ENCODE measurements at regions not wholly inside any gene's neighbourhood (a gene's known extent, or its start where the extent isn't known, plus 50 kb on each side); places are given as distances from the start of the nearest gene placed in this dataset.

DNA sequence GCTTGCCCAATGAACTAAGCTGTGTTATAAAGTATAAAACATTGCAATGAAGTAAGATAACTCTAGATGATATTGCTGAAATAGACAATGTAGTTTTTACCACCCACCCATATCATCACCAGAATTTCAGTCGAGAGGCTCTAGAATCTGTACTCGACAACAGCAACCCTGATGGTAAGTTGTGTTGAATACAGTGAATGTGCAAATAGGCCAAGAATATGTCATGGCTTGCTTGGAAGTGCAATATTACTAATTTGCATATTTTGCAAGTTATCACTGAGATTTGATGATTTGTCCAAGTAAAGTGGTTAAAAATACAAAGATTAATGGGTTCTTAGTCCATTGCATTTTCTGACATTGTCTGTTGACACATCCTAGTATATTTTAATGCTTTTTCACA lies 90.6 kb upstream of the TUSC7 start:
- TF ChIP-seq GLI4 (CRISPR knock-in tag; IDR thresholded peaks at IDR 0.05; ENCODE audit: borderline replicate concordance) (no peak), CTCF (CRISPR knock-in tag; IDR thresholded peaks at IDR 0.05) (no peak)
- TF ChIP-seq, protein P1, sequence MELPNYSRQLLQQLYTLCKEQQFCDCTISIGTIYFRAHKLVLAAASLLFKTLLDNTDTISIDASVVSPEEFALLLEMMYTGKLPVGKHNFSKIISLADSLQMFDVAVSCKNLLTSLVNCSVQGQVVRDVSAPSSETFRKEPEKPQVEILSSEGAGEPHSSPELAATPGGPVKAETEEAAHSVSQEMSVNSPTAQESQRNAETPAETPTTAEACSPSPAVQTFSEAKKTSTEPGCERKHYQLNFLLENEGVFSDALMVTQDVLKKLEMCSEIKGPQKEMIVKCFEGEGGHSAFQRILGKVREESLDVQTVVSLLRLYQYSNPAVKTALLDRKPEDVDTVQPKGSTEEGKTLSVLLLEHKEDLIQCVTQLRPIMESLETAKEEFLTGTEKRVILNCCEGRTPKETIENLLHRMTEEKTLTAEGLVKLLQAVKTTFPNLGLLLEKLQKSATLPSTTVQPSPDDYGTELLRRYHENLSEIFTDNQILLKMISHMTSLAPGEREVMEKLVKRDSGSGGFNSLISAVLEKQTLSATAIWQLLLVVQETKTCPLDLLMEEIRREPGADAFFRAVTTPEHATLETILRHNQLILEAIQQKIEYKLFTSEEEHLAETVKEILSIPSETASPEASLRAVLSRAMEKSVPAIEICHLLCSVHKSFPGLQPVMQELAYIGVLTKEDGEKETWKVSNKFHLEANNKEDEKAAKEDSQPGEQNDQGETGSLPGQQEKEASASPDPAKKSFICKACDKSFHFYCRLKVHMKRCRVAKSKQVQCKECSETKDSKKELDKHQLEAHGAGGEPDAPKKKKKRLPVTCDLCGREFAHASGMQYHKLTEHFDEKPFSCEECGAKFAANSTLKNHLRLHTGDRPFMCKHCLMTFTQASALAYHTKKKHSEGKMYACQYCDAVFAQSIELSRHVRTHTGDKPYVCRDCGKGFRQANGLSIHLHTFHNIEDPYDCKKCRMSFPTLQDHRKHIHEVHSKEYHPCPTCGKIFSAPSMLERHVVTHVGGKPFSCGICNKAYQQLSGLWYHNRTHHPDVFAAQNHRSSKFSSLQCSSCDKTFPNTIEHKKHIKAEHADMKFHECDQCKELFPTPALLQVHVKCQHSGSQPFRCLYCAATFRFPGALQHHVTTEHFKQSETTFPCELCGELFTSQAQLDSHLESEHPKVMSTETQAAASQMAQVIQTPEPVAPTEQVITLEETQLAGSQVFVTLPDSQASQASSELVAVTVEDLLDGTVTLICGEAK (IDR thresholded peaks at IDR 0.05), result no peak
- TF ChIP-seq, protein P1 (CRISPR knock-in tag; IDR thresholded peaks at IDR 0.05), result no peak
- TF ChIP-seq, protein P2, sequence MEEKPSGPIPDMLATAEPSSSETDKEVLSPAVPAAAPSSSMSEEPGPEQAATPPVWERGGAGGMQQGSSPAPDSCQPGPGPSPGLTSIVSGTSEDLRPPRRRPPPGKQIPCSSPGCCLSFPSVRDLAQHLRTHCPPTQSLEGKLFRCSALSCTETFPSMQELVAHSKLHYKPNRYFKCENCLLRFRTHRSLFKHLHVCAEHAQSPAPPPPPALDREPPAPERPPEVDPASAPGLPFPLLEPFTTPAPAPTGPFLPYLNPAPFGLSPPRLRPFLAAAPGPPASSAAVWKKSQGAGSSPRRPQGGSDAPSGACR (CRISPR knock-in tag; IDR thresholded peaks at IDR 0.05), result no peak
